Bronchial epithelial cell (primary cell): ENCODE measurements at regions not wholly inside any gene's neighbourhood (a gene's known extent, or its start where the extent isn't known, plus 50 kb on each side); places are given as distances from the start of the nearest gene placed in this dataset.

ENCODE experiments used
- DNase-seq: peaks from one replicate; pipeline ENCODE4 v3.0.0-alpha.2; 2010; ENCODE audit warnings: low read depth
- FAIRE-seq: peaks from 2 replicates; lab custom pipeline; 2011; peaks lifted over from hg19 to GRCh38; lab: Jason Lieb, UNC
- H3K27me3 ChIP-seq: 2 replicates; pipeline ENCODE4 v1.5.1; 2011; ENCODE audit warnings: low read length; ENCODE audit not compliant: control insufficient read depth, insufficient read depth
- H3K36me3 ChIP-seq: 2 replicates; pipeline ENCODE4 v1.5.1; 2011; ENCODE audit warnings: low read length; ENCODE audit not compliant: control insufficient read depth, insufficient read depth
- H3K4me3 ChIP-seq: 2 replicates; pipeline ENCODE4 v1.5.1; 2011; ENCODE audit warnings: mild to moderate bottlenecking, low read depth, low read length, control low read depth
- CTCF ChIP-seq: IDR thresholded peaks from 2 replicates; pipeline ENCODE4 v1.5.1; 2011; ENCODE audit warnings: mild to moderate bottlenecking, moderate library complexity, low read length, control low read depth, inconsistent platforms; ENCODE audit not compliant: insufficient read depth, severe bottlenecking

DNA sequence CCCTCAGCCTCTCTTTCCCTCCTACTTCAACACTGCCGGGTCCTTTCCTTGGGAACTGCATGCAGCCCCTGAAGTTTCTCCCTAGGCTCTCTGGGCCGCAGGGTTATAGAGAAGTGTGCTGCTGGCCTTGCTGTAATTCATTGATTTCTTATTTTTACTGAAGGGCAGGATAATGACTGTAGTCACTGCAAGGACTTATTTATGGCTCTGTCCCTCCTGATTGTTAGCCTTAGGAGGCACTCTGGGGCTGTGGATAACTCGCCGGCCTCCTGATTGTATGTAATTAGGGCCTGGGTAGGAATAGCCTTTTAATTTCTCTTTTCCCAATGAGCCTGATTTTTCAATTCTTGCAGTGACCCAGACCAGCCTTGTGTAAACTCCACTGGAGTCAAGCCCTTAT is 138.3 kb upstream of the CDH13 start:
- Histone ChIP-seq H3K27me3 (no peaks in the 10 kb centered on the region), H3K36me3 (no peaks in the 10 kb centered on the region), H3K4me3 (no peak overlapping the region)
- no peak for FAIRE-seq
- no peak for TF ChIP-seq CTCF
- no peak for DNase-seq

GRCh38 chr16:82481455-82481854 is 145.3 kb upstream of the CDH13 start:
- no peaks in the 10 kb centered on the region for H3K27me3 ChIP-seq
- DNase-seq: peak; percentile 13
- no peak overlapping the region for H3K4me3 ChIP-seq
- no peak for FAIRE-seq
- no peak for TF ChIP-seq CTCF
- H3K36me3 ChIP-seq: no peaks in the 10 kb centered on the region

DNA sequence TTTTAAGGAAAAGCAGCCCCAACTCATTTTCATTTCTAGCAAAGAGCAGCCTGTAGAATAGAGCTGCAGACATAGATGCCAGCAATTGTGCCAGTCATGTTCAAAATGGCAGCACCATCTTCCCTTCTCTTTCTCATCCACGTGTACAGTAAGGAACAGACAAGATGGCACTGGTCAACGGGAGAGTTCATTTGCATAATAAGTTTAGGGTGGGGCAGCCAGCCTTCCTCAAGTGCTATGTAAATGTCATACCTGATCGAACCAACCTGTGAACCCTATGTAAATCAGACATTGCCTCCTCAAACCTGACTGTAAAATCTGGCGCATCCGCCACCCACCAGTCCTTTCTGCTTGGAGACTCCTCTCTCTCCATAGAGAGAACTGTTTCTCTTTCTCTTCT is 150.0 kb upstream of the CDH13 start:
- TF ChIP-seq CTCF: no peak
- no peak overlapping the region for H3K4me3 ChIP-seq
- no peaks in the 10 kb centered on the region for H3K36me3 ChIP-seq
- FAIRE-seq: no peak
- DNase-seq: no peak
- no peaks in the 10 kb centered on the region for H3K27me3 ChIP-seq

GRCh38 chr16:82470620-82471152 is 156.1 kb upstream of the CDH13 start:
- H3K36me3 ChIP-seq: no peaks in the 10 kb centered on the region
- no peak for TF ChIP-seq CTCF
- no peak overlapping the region for H3K4me3 ChIP-seq
- no peak for DNase-seq
- FAIRE-seq: no peak
- peaks cover 2% of the 10 kb centered on the region for H3K27me3 ChIP-seq

GRCh38 chr16:82470016-82470415 is 156.8 kb upstream of the CDH13 start:
- FAIRE-seq: no peak
- Histone ChIP-seq H3K27me3 (peaks cover 2% of the 10 kb centered on the region), H3K4me3 (no peak overlapping the region), H3K36me3 (no peaks in the 10 kb centered on the region)
- no peak for TF ChIP-seq CTCF
- no peak for DNase-seq

GRCh38 chr16:82464187-82464586 is 162.6 kb upstream of the CDH13 start:
- Histone ChIP-seq H3K27me3 (no peaks in the 10 kb centered on the region), H3K36me3 (no peaks in the 10 kb centered on the region), H3K4me3 (no peak overlapping the region)
- FAIRE-seq (no peak), DNase-seq (no peak)
- TF ChIP-seq CTCF: no peak
